ENCODE measurements at regions not wholly inside any gene's neighbourhood (a gene's known extent, or its start where the extent isn't known, plus 50 kb on each side); places are given as distances from the start of the nearest gene placed in this dataset.

DNA sequence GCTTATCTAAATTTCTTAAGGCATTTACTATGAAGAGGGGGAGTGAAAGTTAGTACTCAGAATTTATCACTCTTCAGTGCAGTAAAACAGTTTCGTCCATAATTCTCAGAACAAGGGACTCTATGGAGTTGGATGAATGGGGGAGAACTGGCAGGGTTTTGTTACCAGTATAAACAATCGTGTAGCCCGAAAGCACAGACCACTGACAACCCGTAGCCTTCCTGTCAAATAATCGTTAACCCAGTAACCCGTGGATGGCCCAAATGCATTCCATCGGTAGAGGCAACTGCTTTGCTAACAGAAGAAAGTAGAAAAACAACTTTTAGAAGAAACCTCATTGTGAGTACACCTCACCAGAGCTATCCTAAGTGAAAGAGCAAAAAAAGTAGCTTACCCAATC lies 583.9 kb downstream of the NXPH1 start:
- TF ChIP-seq CTCF (IDR thresholded peaks at IDR 0.05; ENCODE audit: low read depth, low read length) = no peak
- no peak overlapping the region for H3K4me3 ChIP-seq (ENCODE audit: low read depth, low read length)

DNA sequence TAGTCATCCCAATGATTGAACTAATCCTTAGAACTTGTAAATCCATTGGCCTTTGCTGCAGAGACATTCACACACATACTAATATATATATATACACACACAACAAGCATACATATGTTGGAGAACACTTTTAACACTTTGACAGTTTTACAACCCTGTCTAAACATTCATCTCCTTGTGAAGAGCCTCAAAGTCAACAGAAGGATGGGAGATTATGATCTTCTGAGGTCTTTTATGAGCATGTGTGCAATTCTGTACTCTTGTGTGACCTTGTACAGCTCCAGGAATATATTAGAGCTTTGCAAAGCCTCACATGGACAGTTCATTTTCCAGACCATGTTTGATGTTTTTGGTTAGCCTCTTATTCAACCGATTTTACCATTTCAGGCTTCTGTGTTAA lies 589.0 kb downstream of the NXPH1 start:
- no peak for TF ChIP-seq CTCF (IDR thresholded peaks at IDR 0.05; ENCODE audit: low read depth, low read length)
- no peak overlapping the region for H3K4me3 ChIP-seq (ENCODE audit: low read depth, low read length)

GRCh38 chr7:9023675-9024294 lies 590.4 kb downstream of the NXPH1 start:
- H3K4me3 ChIP-seq (ENCODE audit: low read depth, low read length) = no peak overlapping the region
- no peak for TF ChIP-seq CTCF (IDR thresholded peaks at IDR 0.05; ENCODE audit: low read depth, low read length)

- no peak overlapping the region for H3K4me3 ChIP-seq (ENCODE audit: low read depth, low read length)
- no peak for TF ChIP-seq CTCF (IDR thresholded peaks at IDR 0.05; ENCODE audit: low read depth, low read length)
Observed at GRCh38 chr7:9026121-9026520, 592.7 kb downstream of the NXPH1 start.

GRCh38 chr7:9028012-9028411 lies 594.6 kb downstream of the NXPH1 start:
- no peak overlapping the region for H3K4me3 ChIP-seq (ENCODE audit: low read depth, low read length)
- no peak for TF ChIP-seq CTCF (IDR thresholded peaks at IDR 0.05; ENCODE audit: low read depth, low read length)

DNA sequence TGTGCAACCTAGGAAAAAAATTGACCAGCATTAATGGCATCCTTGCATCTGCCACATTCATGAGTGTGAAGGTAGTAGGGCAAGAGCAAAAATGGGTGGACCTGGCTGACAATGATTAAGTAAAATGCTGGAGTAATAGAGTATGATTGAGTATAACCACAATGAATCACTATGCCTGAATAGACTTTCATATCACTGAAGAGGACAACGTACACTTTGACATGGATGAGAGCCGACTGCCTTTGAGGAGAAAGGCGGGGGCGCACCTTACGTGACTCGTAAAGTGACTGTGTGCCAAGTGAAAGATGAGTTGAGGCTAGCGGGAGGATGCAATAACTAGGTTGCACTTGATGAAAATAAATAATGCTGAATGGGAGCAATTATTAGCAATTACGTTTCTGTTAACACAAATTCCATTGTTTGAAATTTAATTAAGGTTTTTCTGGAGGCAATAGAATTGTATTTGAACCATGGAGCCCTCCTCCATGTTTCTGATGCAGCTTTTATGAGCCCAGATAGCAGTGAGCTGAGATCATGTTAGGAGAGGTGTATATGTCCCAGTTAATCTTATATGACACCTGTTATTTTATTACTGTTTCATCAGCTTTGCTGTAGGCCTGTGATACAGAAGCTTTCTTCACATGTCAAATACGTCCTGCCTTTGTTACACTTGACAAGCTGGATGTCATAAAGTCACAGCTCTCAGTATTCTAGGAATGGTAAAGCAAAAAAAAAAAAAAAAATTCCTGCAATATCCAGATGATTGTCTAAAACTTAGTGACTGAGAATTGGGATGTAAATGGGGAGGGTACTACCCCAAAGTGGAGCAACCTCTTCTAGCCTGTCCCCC lies 596.5 kb downstream of the NXPH1 start:
- no peak overlapping the region for H3K4me3 ChIP-seq (ENCODE audit: low read depth, low read length)
- TF ChIP-seq CTCF (IDR thresholded peaks at IDR 0.05; ENCODE audit: low read depth, low read length) = no peak

GRCh38 chr7:9030976-9031375 lies 597.6 kb downstream of the NXPH1 start:
- TF ChIP-seq CTCF (IDR thresholded peaks at IDR 0.05; ENCODE audit: low read depth, low read length) = no peak
- H3K4me3 ChIP-seq (ENCODE audit: low read depth, low read length) = no peak overlapping the region
